T-cell (primary cell): ENCODE measurements at regions not wholly inside any gene's neighbourhood (a gene's known extent, or its start where the extent isn't known, plus 50 kb on each side); places are given as distances from the start of the nearest gene placed in this dataset.

Experiments used
- ATAC-seq, 4 experiments: fragments of 200-7000 bp in 3 of 4; fragments of 150-1000 bp in 1 of 4; cut with Tn5 transposase; replicated peaks in 1 of 4; 1 replicate in 3 of 4; 2 replicates in 1 of 4; pipeline ENCODE4 v1.10.0; 2021; ENCODE audit warnings: moderate library complexity in 3 of 4, mild to moderate bottlenecking in 2 of 4, moderate number of reproducible peaks in 1 of 4
- CTCF ChIA-PET, 2 donors: fragments of 300-600 bp; sonication (Branson Sonifier 250); formaldehyde crosslinking; loops; one replicate each; lab custom pipeline; 2022; ENCODE audit warnings: antibody characterized with exemption in 2 of 2; lab: Charles Lee
- POLR2A ChIA-PET, 2 donors: fragments of 300-600 bp; sonication (Branson Sonifier 250); formaldehyde crosslinking; loops; one replicate each; lab custom pipeline; 2022; ENCODE audit warnings: antibody characterized with exemption in 2 of 2; lab: Charles Lee
- DNase-seq, 35 experiments: peaks; one replicate each; pipeline versions ENCODE4 v3.0.0 to v3.0.0-alpha.2; 2013 to 2023
- H3K27ac ChIP-seq: one replicate; pipeline ENCODE4 v1.5.1; 2013; ENCODE audit warnings: low read length
- H3K27me3 ChIP-seq, 2 experiments: replicated peaks in 1 of 2; 1 replicate in 1 of 2; 2 replicates in 1 of 2; pipeline versions ENCODE4 v1.6.1 to v1.7.0; 2013; ENCODE audit warnings: low read length in 1 of 2, mixed read lengths in 1 of 2; ENCODE audit not compliant: control insufficient read depth in 2 of 2, insufficient read depth in 2 of 2; ENCODE audit errors: extremely low read depth in 1 of 2
- H3K36me3 ChIP-seq, 2 donors: 1 replicate in 1 of 2; 2 replicates in 1 of 2; pipeline versions ENCODE4 v1.6.1 to v1.7.0; 2013; ENCODE audit warnings: low read length in 1 of 2; ENCODE audit not compliant: control insufficient read depth in 2 of 2, insufficient read depth in 1 of 2; ENCODE audit errors: extremely low read depth in 1 of 2
- H3K4me1 ChIP-seq, 2 experiments: 1 replicate in 1 of 2; 2 replicates in 1 of 2; pipeline versions ENCODE4 v1.6.1 to v1.7.0; 2013; ENCODE audit warnings: low read length in 2 of 2, mixed read lengths in 1 of 2; ENCODE audit not compliant: insufficient read depth in 2 of 2, control insufficient read depth in 1 of 2; ENCODE audit errors: extremely low read depth in 1 of 2
- H3K4me3 ChIP-seq, 2 donors: 1 replicate in 1 of 2; 2 replicates in 1 of 2; pipeline versions ENCODE4 v1.5.1 to v1.7.0; 2013; ENCODE audit warnings: mild to moderate bottlenecking in 2 of 2, low read length in 1 of 2, moderate library complexity in 1 of 2; ENCODE audit not compliant: control insufficient read depth in 1 of 2; ENCODE audit errors: extremely low read depth in 1 of 2
- H3K9me3 ChIP-seq: 2 replicates; pipeline ENCODE4 v1.7.0; 2013
- H3K27ac Mint-ChIP-seq, 2 donors: one replicate each; pipeline ENCODE4 v1.8.0; 2020 to 2021; ENCODE audit warnings: mild to moderate bottlenecking in 2 of 2, mixed read lengths in 2 of 2
- H3K27me3 Mint-ChIP-seq, 2 donors: one replicate each; pipeline ENCODE4 v1.8.0; 2021 to 2022; ENCODE audit warnings: mixed read lengths in 2 of 2
- H3K36me3 Mint-ChIP-seq: one replicate; pipeline ENCODE4 v1.8.0; 2021; ENCODE audit warnings: mixed read lengths
- H3K4me1 Mint-ChIP-seq, 3 donors: one replicate each; pipeline ENCODE4 v1.8.0; 2020 to 2022; ENCODE audit warnings: mixed read lengths in 3 of 3, mild to moderate bottlenecking in 1 of 3
- H3K4me3 Mint-ChIP-seq, 3 donors: one replicate each; pipeline ENCODE4 v1.8.0; 2020 to 2022; ENCODE audit warnings: mild to moderate bottlenecking in 3 of 3, mixed read lengths in 3 of 3, moderate library complexity in 3 of 3
- H3K9me3 Mint-ChIP-seq, 3 donors: one replicate each; pipeline ENCODE4 v1.8.0; 2020 to 2022; ENCODE audit warnings: mixed read lengths in 3 of 3
- WGBS: methylation state at CpG from one replicate; pipeline ENCODE4 v1.1.5; 2013; ENCODE audit warnings: missing lambda C conversion rate; ENCODE audit not compliant: insufficient coverage; 5-methylcytosine and 5-hydroxymethylcytosine counted together

- no peaks in the 10 kb centered on the region for H3K27me3 ChIP-seq
- no peaks in the 10 kb centered on the region for H3K9me3 Mint-ChIP-seq
- H3K27ac Mint-ChIP-seq: no peak overlapping the region
- peaks cover 0 to 11% of the 10 kb centered on the region in 2 experiments for H3K4me1 ChIP-seq
- no peaks in the 10 kb centered on the region for H3K9me3 ChIP-seq
- ChIA-PET POLR2A (no interaction called here), CTCF (interaction anchor here in 1 of 2 donors (1.1 kb wide), 1 partner anchor 9 kb away, joined by 3 read pairs; no protein-coding TSS in a partner anchor)
- no peak for DNase-seq
- peaks cover 12 to 22% (median 17%) of the 10 kb centered on the region in 3 donors for H3K4me1 Mint-ChIP-seq
- 20% methylated on average over 1 of the region's 2 CpGs for WGBS
- peaks cover under 1% of the 10 kb centered on the region in 2 donors for H3K27me3 Mint-ChIP-seq
- no peak overlapping the region for H3K4me3 ChIP-seq
- H3K4me3 Mint-ChIP-seq: no peak overlapping the region
- no peaks in the 10 kb centered on the region for H3K36me3 ChIP-seq
- no peak overlapping the region for H3K27ac ChIP-seq
- no peaks in the 10 kb centered on the region for H3K36me3 Mint-ChIP-seq
- ATAC-seq: no peak
Observed at GRCh38 chr6:87824958-87825491, 123.0 kb upstream of the AKIRIN2 start.

- Mint-ChIP-seq H3K36me3 (no peaks in the 10 kb centered on the region), H3K27ac (no peak overlapping the region), H3K9me3 (no peaks in the 10 kb centered on the region), H3K27me3 (no peaks in the 10 kb centered on the region), H3K4me3 (no peak overlapping the region), H3K4me1 (peaks cover 12 to 22% (median 17%) of the 10 kb centered on the region in 3 donors)
- H3K4me1 ChIP-seq: peaks cover 0 to 11% of the 10 kb centered on the region in 2 experiments
- POLR2A ChIA-PET: no interaction called here
- no peaks in the 10 kb centered on the region for H3K36me3 ChIP-seq
- no peak for DNase-seq
- no peak for ATAC-seq
- CTCF ChIA-PET: interaction anchor here in 1 of 2 donors (0.6 kb wide), 1 partner anchor 1145 kb away, joined by 4 read pairs; no protein-coding TSS in a partner anchor
- no peaks in the 10 kb centered on the region for H3K9me3 ChIP-seq
- H3K27ac ChIP-seq: no peak overlapping the region
- H3K4me3 ChIP-seq: no peak overlapping the region
- no peaks in the 10 kb centered on the region for H3K27me3 ChIP-seq
Observed at GRCh38 chr6:87822011-87822410, 120.0 kb upstream of the AKIRIN2 start.

GRCh38 chr6:87820343-87820984, 118.4 kb upstream of the AKIRIN2 start:
- WGBS: 96% methylated on average over 2 of the region's 7 CpGs
- H3K27me3 Mint-ChIP-seq: peaks cover 0 to 2% of the 10 kb centered on the region in 2 donors
- CTCF ChIA-PET: interaction anchor here in 1 of 2 donors (0.7 kb wide), 1 partner anchor 168 kb away, joined by 9 read pairs; no protein-coding TSS in a partner anchor
- Histone ChIP-seq H3K4me1 (peaks cover 0 to 2% of the 10 kb centered on the region in 2 experiments), H3K4me3 (no peak overlapping the region), H3K27me3 (no peaks in the 10 kb centered on the region), H3K9me3 (no peaks in the 10 kb centered on the region), H3K36me3 (no peaks in the 10 kb centered on the region), H3K27ac (no peak overlapping the region)
- H3K27ac Mint-ChIP-seq: no peak overlapping the region
- H3K4me3 Mint-ChIP-seq: no peak overlapping the region
- DNase-seq (no peak), ATAC-seq (no peak)
- POLR2A ChIA-PET: no interaction called here
- H3K9me3 Mint-ChIP-seq: no peaks in the 10 kb centered on the region
- no peaks in the 10 kb centered on the region for H3K36me3 Mint-ChIP-seq
- peaks cover 1 to 10% (median 6%) of the 10 kb centered on the region in 3 donors for H3K4me1 Mint-ChIP-seq

GRCh38 chr6:87817183-87817582, 115.2 kb upstream of the AKIRIN2 start:
- peaks cover 0 to 2% of the 10 kb centered on the region in 2 experiments for H3K27me3 ChIP-seq
- no peaks in the 10 kb centered on the region for H3K4me1 ChIP-seq
- peaks cover 7% of the 10 kb centered on the region in 2 donors for H3K27me3 Mint-ChIP-seq
- ATAC-seq (no peak), DNase-seq (no peak)
- no peaks in the 10 kb centered on the region for H3K4me1 Mint-ChIP-seq
- H3K9me3 Mint-ChIP-seq: no peaks in the 10 kb centered on the region
- H3K4me3 ChIP-seq: no peak overlapping the region
- WGBS: no CpG with 5 or more reads among the region's 1 CpG
- POLR2A ChIA-PET: interaction anchor here (0.5 to 0.7 kb wide), 2 partner anchors 38 to 346 kb away, joined by 3 to 4 read pairs; no protein-coding TSS in a partner anchor
- H3K27ac Mint-ChIP-seq: no peak overlapping the region
- CTCF ChIA-PET: interaction anchor here in 1 of 2 donors (0.6 kb wide), 1 partner anchor 18 kb away, joined by 4 read pairs; no protein-coding TSS in a partner anchor
- no peaks in the 10 kb centered on the region for H3K36me3 Mint-ChIP-seq
- no peaks in the 10 kb centered on the region for H3K36me3 ChIP-seq
- no peak overlapping the region for H3K4me3 Mint-ChIP-seq
- H3K9me3 ChIP-seq: no peaks in the 10 kb centered on the region
- no peak overlapping the region for H3K27ac ChIP-seq

GRCh38 chr6:87815449-87815848, 113.4 kb upstream of the AKIRIN2 start:
- Histone ChIP-seq H3K36me3 (no peaks in the 10 kb centered on the region), H3K4me1 (no peaks in the 10 kb centered on the region), H3K27ac (no peak overlapping the region), H3K9me3 (no peaks in the 10 kb centered on the region), H3K27me3 (peaks cover 0 to 2% of the 10 kb centered on the region in 2 experiments), H3K4me3 (no peak overlapping the region)
- no peaks in the 10 kb centered on the region for H3K36me3 Mint-ChIP-seq
- no peak overlapping the region for H3K27ac Mint-ChIP-seq
- ATAC-seq (no peak), DNase-seq (no peak)
- H3K4me3 Mint-ChIP-seq: no peak overlapping the region
- no peaks in the 10 kb centered on the region for H3K9me3 Mint-ChIP-seq
- ChIA-PET CTCF (interaction anchor here (0.6 to 1.7 kb wide), 2 partner anchors 9 to 11 kb away, joined by 3 to 5 read pairs; no protein-coding TSS in a partner anchor), POLR2A (no interaction called here)
- H3K27me3 Mint-ChIP-seq: peaks cover 8 to 12% of the 10 kb centered on the region in 2 donors
- H3K4me1 Mint-ChIP-seq: no peaks in the 10 kb centered on the region
- no CpG with 5 or more reads among the region's 1 CpG for WGBS

- peaks cover 0 to 3% (median 0%) of the 10 kb centered on the region in 3 donors for H3K4me1 Mint-ChIP-seq
- H3K4me1 ChIP-seq: no peaks in the 10 kb centered on the region
- H3K36me3 ChIP-seq: no peaks in the 10 kb centered on the region
- DNase-seq: no peak
- H3K4me3 Mint-ChIP-seq: no peak overlapping the region
- H3K9me3 Mint-ChIP-seq: no peaks in the 10 kb centered on the region
- peaks cover 1 to 10% of the 10 kb centered on the region in 2 donors for H3K27me3 Mint-ChIP-seq
- ChIA-PET CTCF (no interaction called here), POLR2A (no interaction called here)
- H3K27ac Mint-ChIP-seq: no peak overlapping the region
- no peak overlapping the region for H3K27ac ChIP-seq
- no peaks in the 10 kb centered on the region for H3K36me3 Mint-ChIP-seq
- H3K9me3 ChIP-seq: no peaks in the 10 kb centered on the region
- no peak for ATAC-seq
- H3K27me3 ChIP-seq: peaks cover 0 to 2% of the 10 kb centered on the region in 2 experiments
- no CpG with 5 or more reads among the region's 5 CpGs for WGBS
- H3K4me3 ChIP-seq: no peak overlapping the region
Observed at GRCh38 chr6:87808005-87808757, 106.1 kb upstream of the AKIRIN2 start.
